WTC11 (cell line): ENCODE measurements at regions not wholly inside any gene's neighbourhood (a gene's known extent, or its start where the extent isn't known, plus 50 kb on each side); places are given as distances from the start of the nearest gene placed in this dataset.

Experiments
- ATAC-seq: fragments of 200-7000 bp; cut with Tn5 transposase; 2 replicates; pipeline ENCODE4 v1.10.0; 2021; ENCODE audit warnings: mild to moderate bottlenecking, moderate library complexity
- CTCF ChIA-PET: fragments of 300-600 bp; sonication (Branson Sonifier 250); formaldehyde crosslinking; loops from one replicate; lab custom pipeline; 2021; ENCODE audit warnings: antibody characterized with exemption; lab: Charles Lee
- POLR2A ChIA-PET: fragments of 350-600 bp; sonication (Branson Sonifier 250); formaldehyde crosslinking; loops from one replicate; lab custom pipeline; 2021; ENCODE audit warnings: antibody characterized with exemption; lab: Charles Lee
- DNase-seq: peaks from one replicate; pipeline ENCODE4 v3.0.0; 2021; ENCODE audit warnings: low spot score
- H3K27ac Mint-ChIP-seq: 2 replicates; pipeline ENCODE4 v1.8.0; 2021; ENCODE audit warnings: mixed read lengths
- H3K27me3 Mint-ChIP-seq: 2 replicates; pipeline ENCODE4 v1.8.0; 2021; ENCODE audit warnings: low read depth, mild to moderate bottlenecking, moderate library complexity, mixed read lengths
- H3K36me3 Mint-ChIP-seq: 2 replicates; pipeline ENCODE4 v1.8.0; 2021; ENCODE audit warnings: mixed read lengths
- H3K4me1 Mint-ChIP-seq: 2 replicates; pipeline ENCODE4 v1.8.0; 2022; ENCODE audit warnings: mixed read lengths
- H3K4me3 Mint-ChIP-seq: 2 replicates; pipeline ENCODE4 v1.8.0; 2021; ENCODE audit warnings: mild to moderate bottlenecking, moderate library complexity, mixed read lengths
- H3K9me3 Mint-ChIP-seq: 2 replicates; pipeline ENCODE4 v1.8.0; 2021; ENCODE audit warnings: mixed read lengths
- ATF1 ChIP-seq: sonication (generic); formaldehyde crosslinking; IDR thresholded peaks from 2 replicates; pipeline ENCODE4 v1.8.1; 2023; ENCODE audit warnings: mild to moderate bottlenecking, moderate library complexity, missing genetic modification reagents
- ATF3 ChIP-seq: sonication (generic); formaldehyde crosslinking; conservative IDR thresholded peaks from 2 replicates; pipeline ENCODE4 v1.8.1; 2022; ENCODE audit warnings: mild to moderate bottlenecking, missing genetic modification reagents
- CREB1 ChIP-seq: sonication (generic); formaldehyde crosslinking; IDR thresholded peaks from 2 replicates; pipeline ENCODE4 v1.8.0; 2023; ENCODE audit warnings: mild to moderate bottlenecking, missing genetic modification reagents
- E2F5 ChIP-seq: sonication (generic); formaldehyde crosslinking; IDR thresholded peaks from 2 replicates; pipeline ENCODE4 v1.8.1; 2022; ENCODE audit warnings: mild to moderate bottlenecking, moderate library complexity, missing genetic modification reagents
- ERG ChIP-seq: fragments of 250-450 bp; sonication (Bioruptor Pico); IDR thresholded peaks from 2 replicates; pipeline ENCODE4 v1.8.0; 2021; ENCODE audit warnings: mild to moderate bottlenecking
- GRHL2 ChIP-seq: fragments of 250-450 bp; sonication (Bioruptor Pico); IDR thresholded peaks from 2 replicates; pipeline ENCODE4 v1.8.0; 2022; ENCODE audit warnings: mild to moderate bottlenecking, moderate library complexity; ENCODE audit not compliant: insufficient replicate concordance, severe bottlenecking
- HMGA2 ChIP-seq: fragments of 250-450 bp; sonication (Bioruptor Pico); IDR thresholded peaks from 2 replicates; pipeline ENCODE4 v1.4.0; 2021; ENCODE audit warnings: mild to moderate bottlenecking, moderate library complexity
- IRF2 ChIP-seq: sonication (generic); formaldehyde crosslinking; IDR thresholded peaks from 2 replicates; pipeline ENCODE4 v1.8.0; 2022; ENCODE audit warnings: low read depth, missing genetic modification reagents, borderline replicate concordance
- MLX ChIP-seq: sonication (generic); formaldehyde crosslinking; IDR thresholded peaks from 2 replicates; pipeline ENCODE4 v1.8.1; 2023; ENCODE audit warnings: mild to moderate bottlenecking, missing genetic modification reagents, moderate library complexity
- MYBL2 ChIP-seq: sonication (generic); formaldehyde crosslinking; IDR thresholded peaks from 2 replicates; pipeline ENCODE4 v1.8.1; 2023; ENCODE audit warnings: mild to moderate bottlenecking, moderate library complexity, missing genetic modification reagents
- NFE2L1 ChIP-seq: sonication (generic); formaldehyde crosslinking; IDR thresholded peaks from 2 replicates; pipeline ENCODE4 v1.8.1; 2023; ENCODE audit warnings: missing genetic modification reagents
- NFYB ChIP-seq: sonication (generic); formaldehyde crosslinking; conservative IDR thresholded peaks from 2 replicates; pipeline ENCODE4 v1.8.0; 2022; ENCODE audit warnings: low read depth, missing genetic modification reagents
- NR1H2 ChIP-seq: sonication (generic); formaldehyde crosslinking; IDR thresholded peaks from 2 replicates; pipeline ENCODE4 v1.9.0; 2021; ENCODE audit warnings: mild to moderate bottlenecking, moderate library complexity, missing genetic modification reagents
- NR3C1 ChIP-seq: sonication (generic); formaldehyde crosslinking; conservative IDR thresholded peaks from 2 replicates; pipeline ENCODE4 v1.8.1; 2023; ENCODE audit warnings: low read depth, mild to moderate bottlenecking, missing genetic modification reagents
- PRDM15 ChIP-seq: sonication (generic); formaldehyde crosslinking; IDR thresholded peaks from 2 replicates; pipeline ENCODE4 v1.8.0; 2022; ENCODE audit warnings: missing genetic modification reagents
- PRRX2 ChIP-seq: fragments of 250-450 bp; sonication (Bioruptor Pico); IDR thresholded peaks from 2 replicates; pipeline ENCODE4 v1.8.0; 2021; ENCODE audit warnings: mild to moderate bottlenecking
- RELA ChIP-seq: sonication (generic); formaldehyde crosslinking; IDR thresholded peaks from 2 replicates; pipeline ENCODE4 v1.8.1; 2022; ENCODE audit warnings: missing genetic modification reagents, mild to moderate bottlenecking, borderline replicate concordance
- STAT6 ChIP-seq: sonication (generic); formaldehyde crosslinking; conservative IDR thresholded peaks from 2 replicates; pipeline ENCODE4 v1.8.1; 2023; ENCODE audit warnings: mild to moderate bottlenecking, low read depth, missing genetic modification reagents, moderate library complexity
- TEAD1 ChIP-seq: sonication (generic); formaldehyde crosslinking; IDR thresholded peaks from 2 replicates; pipeline ENCODE4 v1.8.0; 2022; ENCODE audit warnings: mild to moderate bottlenecking, missing genetic modification reagents
- TEAD4 ChIP-seq: sonication (generic); formaldehyde crosslinking; IDR thresholded peaks from 2 replicates; pipeline ENCODE4 v1.8.0; 2022; ENCODE audit warnings: mild to moderate bottlenecking, missing genetic modification reagents
- TP53 ChIP-seq: sonication (generic); formaldehyde crosslinking; IDR thresholded peaks from 2 replicates; pipeline ENCODE4 v1.8.1; 2023; ENCODE audit warnings: mild to moderate bottlenecking, missing genetic modification reagents
- USF2 ChIP-seq: sonication (generic); formaldehyde crosslinking; IDR thresholded peaks from 2 replicates; pipeline ENCODE4 v1.8.1; 2023; ENCODE audit warnings: mild to moderate bottlenecking, missing genetic modification reagents, moderate library complexity
- ZBTB21 ChIP-seq: sonication (generic); formaldehyde crosslinking; IDR thresholded peaks from 2 replicates; pipeline ENCODE4 v1.8.1; 2023; ENCODE audit warnings: mild to moderate bottlenecking, missing genetic modification reagents, borderline replicate concordance
- ZNF121 ChIP-seq: sonication (generic); formaldehyde crosslinking; IDR thresholded peaks from 2 replicates; pipeline ENCODE4 v1.8.0; 2023; ENCODE audit warnings: missing genetic modification reagents
- ZNF232 ChIP-seq: sonication (generic); formaldehyde crosslinking; IDR thresholded peaks from 2 replicates; pipeline ENCODE4 v1.8.0; 2022; ENCODE audit warnings: mild to moderate bottlenecking, missing genetic modification reagents

- no peak for TF ChIP-seq NR1H2 (CRISPR knock-in tag)
- no peak for TF ChIP-seq TEAD4
- no peak for TF ChIP-seq NR3C1 (CRISPR knock-in tag)
- no peak for TF ChIP-seq ZNF121 (CRISPR knock-in tag)
- no peak for TF ChIP-seq ERG (CRISPR knock-in tag)
- TF ChIP-seq TP53 (CRISPR knock-in tag), result no peak
- TF ChIP-seq PRRX2 (CRISPR knock-in tag), result no peak
- no peak for TF ChIP-seq ZNF232
- TF ChIP-seq NFE2L1 (CRISPR knock-in tag), result no peak
- TF ChIP-seq TEAD1, result no peak
Observed at GRCh38 chrX:40485102-40485826, 95.5 kb upstream of the ATP6AP2 start (continued).

GRCh38 chrX:40484408-40485091 lies 96.2 kb upstream of the ATP6AP2 start:
- no peak overlapping the region for H3K4me3 Mint-ChIP-seq
- H3K27ac Mint-ChIP-seq, result peak overlapping the region; percentile 78
- DNase-seq (peak; percentile 19), ATAC-seq (peak; percentile 81)
- no peak for TF ChIP-seq MLX (CRISPR knock-in tag)
- no peak for TF ChIP-seq RELA (CRISPR knock-in tag)
- TF ChIP-seq ZBTB21 (CRISPR knock-in tag), result no peak
- TF ChIP-seq ATF3 (CRISPR knock-in tag), result no peak
- TF ChIP-seq ZNF121 (CRISPR knock-in tag), result no peak
- TF ChIP-seq NFYB (CRISPR knock-in tag), result no peak
- TF ChIP-seq IRF2 (CRISPR knock-in tag), result no peak
- no peak for TF ChIP-seq MYBL2 (CRISPR knock-in tag)
- no peak for TF ChIP-seq CREB1 (CRISPR knock-in tag)
- no peak for TF ChIP-seq STAT6
- TF ChIP-seq USF2, result no peak
- no peak for TF ChIP-seq NR1H2 (CRISPR knock-in tag)
- TF ChIP-seq HMGA2, result no peak
- TF ChIP-seq E2F5, result no peak
- TF ChIP-seq GRHL2, result no peak
- no peak for TF ChIP-seq PRDM15 (CRISPR knock-in tag)
- no peak for TF ChIP-seq ATF1 (CRISPR knock-in tag)
- no peak for TF ChIP-seq TEAD4
- peaks cover 18% of the 10 kb centered on the region for H3K4me1 Mint-ChIP-seq
- ChIA-PET POLR2A (no interaction called here), CTCF (no interaction called here)
- H3K36me3 Mint-ChIP-seq, result peaks cover 5% of the 10 kb centered on the region
- H3K9me3 Mint-ChIP-seq, result peaks cover 11% of the 10 kb centered on the region; the same call in 1 of the 2 replicates
- H3K27me3 Mint-ChIP-seq, result peaks cover 2% of the 10 kb centered on the region; the same call in 1 of the 2 replicates
